Glutamatergic neuron (in vitro differentiated cells): ENCODE measurements at regions not wholly inside any gene's neighbourhood (a gene's known extent, or its start where the extent isn't known, plus 50 kb on each side); places are given as distances from the start of the nearest gene placed in this dataset.

Experiments
- DNase-seq: peaks from one replicate; pipeline ENCODE4 v3.0.0; 2022
- H3K27ac Mint-ChIP-seq: one replicate; pipeline ENCODE4 v1.8.0; 2020; ENCODE audit warnings: mild to moderate bottlenecking, mixed read lengths, inconsistent platforms; ENCODE audit not compliant: unreplicated experiment
- H3K27me3 Mint-ChIP-seq: one replicate; pipeline ENCODE4 v1.8.0; 2020; ENCODE audit warnings: mild to moderate bottlenecking, moderate library complexity, mixed read lengths, inconsistent platforms; ENCODE audit not compliant: unreplicated experiment
- H3K36me3 Mint-ChIP-seq: one replicate; pipeline ENCODE4 v1.8.0; 2020; ENCODE audit warnings: mild to moderate bottlenecking, mixed read lengths, inconsistent platforms; ENCODE audit not compliant: unreplicated experiment
- H3K4me1 Mint-ChIP-seq: one replicate; pipeline ENCODE4 v1.8.0; 2020; ENCODE audit warnings: mild to moderate bottlenecking, low read depth, mixed read lengths, inconsistent platforms; ENCODE audit not compliant: unreplicated experiment
- H3K4me3 Mint-ChIP-seq: one replicate; pipeline ENCODE4 v1.8.0; 2020; ENCODE audit warnings: mild to moderate bottlenecking, mixed read lengths, inconsistent platforms; ENCODE audit not compliant: unreplicated experiment
- H3K9me3 Mint-ChIP-seq: one replicate; pipeline ENCODE4 v1.8.0; 2020; ENCODE audit warnings: mild to moderate bottlenecking, moderate library complexity, mixed read lengths, inconsistent platforms; ENCODE audit not compliant: unreplicated experiment
- TF ChIP-seq, protein P1 (sequence below): fragments of 200-600 bp; sonication (generic); IDR thresholded peaks from one replicate; pipeline ENCODE4 v1.5.0; 2021; ENCODE audit not compliant: partially characterized antibody, unreplicated experiment

DNA sequence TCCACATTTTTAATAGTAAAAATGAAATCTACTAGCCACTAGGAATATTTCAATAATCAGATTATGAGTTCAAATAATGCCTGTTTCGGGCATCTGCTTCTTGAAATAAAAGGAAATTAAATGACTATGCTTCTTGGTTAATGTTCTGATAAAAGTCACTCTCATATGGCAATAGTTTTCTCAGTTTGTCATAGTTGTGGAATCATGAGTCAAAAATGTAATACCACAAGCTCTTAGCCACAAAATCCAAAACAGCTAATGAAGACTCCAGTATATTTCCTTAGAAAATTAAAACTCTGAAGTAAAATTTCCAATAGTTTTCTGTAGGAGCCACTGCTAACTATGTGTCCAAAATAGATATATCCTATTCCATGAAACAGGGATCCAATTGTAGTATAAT is 676.3 kb upstream of the CDH8 start:
- H3K36me3 Mint-ChIP-seq: no peaks in the 10 kb centered on the region
- DNase-seq: no peak
- no peaks in the 10 kb centered on the region for H3K9me3 Mint-ChIP-seq
- H3K27ac Mint-ChIP-seq: no peak overlapping the region
- no peak overlapping the region for H3K4me3 Mint-ChIP-seq
- TF ChIP-seq, protein P1, sequence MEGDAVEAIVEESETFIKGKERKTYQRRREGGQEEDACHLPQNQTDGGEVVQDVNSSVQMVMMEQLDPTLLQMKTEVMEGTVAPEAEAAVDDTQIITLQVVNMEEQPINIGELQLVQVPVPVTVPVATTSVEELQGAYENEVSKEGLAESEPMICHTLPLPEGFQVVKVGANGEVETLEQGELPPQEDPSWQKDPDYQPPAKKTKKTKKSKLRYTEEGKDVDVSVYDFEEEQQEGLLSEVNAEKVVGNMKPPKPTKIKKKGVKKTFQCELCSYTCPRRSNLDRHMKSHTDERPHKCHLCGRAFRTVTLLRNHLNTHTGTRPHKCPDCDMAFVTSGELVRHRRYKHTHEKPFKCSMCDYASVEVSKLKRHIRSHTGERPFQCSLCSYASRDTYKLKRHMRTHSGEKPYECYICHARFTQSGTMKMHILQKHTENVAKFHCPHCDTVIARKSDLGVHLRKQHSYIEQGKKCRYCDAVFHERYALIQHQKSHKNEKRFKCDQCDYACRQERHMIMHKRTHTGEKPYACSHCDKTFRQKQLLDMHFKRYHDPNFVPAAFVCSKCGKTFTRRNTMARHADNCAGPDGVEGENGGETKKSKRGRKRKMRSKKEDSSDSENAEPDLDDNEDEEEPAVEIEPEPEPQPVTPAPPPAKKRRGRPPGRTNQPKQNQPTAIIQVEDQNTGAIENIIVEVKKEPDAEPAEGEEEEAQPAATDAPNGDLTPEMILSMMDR: no peak
- no peaks in the 10 kb centered on the region for H3K27me3 Mint-ChIP-seq
- peaks cover 3% of the 10 kb centered on the region for H3K4me1 Mint-ChIP-seq

GRCh38 chr16:62711797-62712196 is 675.6 kb upstream of the CDH8 start:
- DNase-seq: no peak
- H3K4me1 Mint-ChIP-seq: peaks cover 3% of the 10 kb centered on the region
- TF ChIP-seq, protein P1: no peak
- no peaks in the 10 kb centered on the region for H3K9me3 Mint-ChIP-seq
- no peak overlapping the region for H3K4me3 Mint-ChIP-seq
- no peaks in the 10 kb centered on the region for H3K27me3 Mint-ChIP-seq
- H3K36me3 Mint-ChIP-seq: no peaks in the 10 kb centered on the region
- no peak overlapping the region for H3K27ac Mint-ChIP-seq

DNA sequence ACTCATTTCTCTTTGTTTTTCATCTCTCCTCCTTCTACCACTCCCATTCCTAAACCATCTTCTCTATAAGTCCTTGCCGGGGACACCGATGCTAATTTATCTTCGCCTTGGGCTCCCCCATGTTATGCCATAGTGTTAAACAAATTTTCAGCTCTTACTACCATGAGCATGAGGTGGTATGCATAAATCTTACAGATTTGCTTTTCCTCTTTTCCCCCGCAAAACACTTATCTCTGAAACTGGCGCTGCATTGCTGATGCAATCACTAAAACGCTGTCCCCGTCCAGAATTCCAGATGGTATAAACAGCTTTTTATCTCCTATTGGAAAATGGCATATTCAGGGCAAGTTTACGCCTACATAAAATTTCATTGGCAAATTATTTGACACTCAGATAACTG is 673.6 kb upstream of the CDH8 start:
- Mint-ChIP-seq H3K4me3 (no peak overlapping the region), H3K36me3 (no peaks in the 10 kb centered on the region), H3K9me3 (no peaks in the 10 kb centered on the region), H3K27ac (peak overlapping the region; percentile 76), H3K4me1 (peaks cover 3% of the 10 kb centered on the region), H3K27me3 (no peaks in the 10 kb centered on the region)
- TF ChIP-seq, protein P1: no peak
- no peak for DNase-seq

GRCh38 chr16:62701426-62701825 is 665.2 kb upstream of the CDH8 start:
- Mint-ChIP-seq H3K4me1 (no peaks in the 10 kb centered on the region), H3K27ac (no peak overlapping the region), H3K9me3 (no peaks in the 10 kb centered on the region), H3K27me3 (no peaks in the 10 kb centered on the region), H3K4me3 (no peak overlapping the region), H3K36me3 (no peaks in the 10 kb centered on the region)
- TF ChIP-seq, protein P1: no peak
- no peak for DNase-seq

- Mint-ChIP-seq H3K4me1 (no peaks in the 10 kb centered on the region), H3K36me3 (no peaks in the 10 kb centered on the region), H3K27me3 (no peaks in the 10 kb centered on the region), H3K27ac (no peak overlapping the region), H3K4me3 (no peak overlapping the region), H3K9me3 (no peaks in the 10 kb centered on the region)
- DNase-seq: no peak
- TF ChIP-seq, protein P1: no peak
Measured at GRCh38 chr16:62700426-62701294, 664.4 kb upstream of the CDH8 start.
